Smooth muscle cell of the brain vasculature (primary cell): ENCODE measurements at regions not wholly inside any gene's neighbourhood (a gene's known extent, or its start where the extent isn't known, plus 50 kb on each side); places are given as distances from the start of the nearest gene placed in this dataset.
"Not testable (repeated sequence)": the region's sequence is repeated elsewhere in the genome, so short reads cannot be mapped to it uniquely, and the experiment has no call there.

Experiments used
- DNase-seq: peaks from one replicate; pipeline ENCODE4 v3.0.0-alpha.2; 2012; ENCODE audit warnings: low read depth, low spot score

- DNase-seq: no peak
Measured at GRCh38 chr1:219086956-219087469, 86.7 kb upstream of the LYPLAL1 start.

DNA sequence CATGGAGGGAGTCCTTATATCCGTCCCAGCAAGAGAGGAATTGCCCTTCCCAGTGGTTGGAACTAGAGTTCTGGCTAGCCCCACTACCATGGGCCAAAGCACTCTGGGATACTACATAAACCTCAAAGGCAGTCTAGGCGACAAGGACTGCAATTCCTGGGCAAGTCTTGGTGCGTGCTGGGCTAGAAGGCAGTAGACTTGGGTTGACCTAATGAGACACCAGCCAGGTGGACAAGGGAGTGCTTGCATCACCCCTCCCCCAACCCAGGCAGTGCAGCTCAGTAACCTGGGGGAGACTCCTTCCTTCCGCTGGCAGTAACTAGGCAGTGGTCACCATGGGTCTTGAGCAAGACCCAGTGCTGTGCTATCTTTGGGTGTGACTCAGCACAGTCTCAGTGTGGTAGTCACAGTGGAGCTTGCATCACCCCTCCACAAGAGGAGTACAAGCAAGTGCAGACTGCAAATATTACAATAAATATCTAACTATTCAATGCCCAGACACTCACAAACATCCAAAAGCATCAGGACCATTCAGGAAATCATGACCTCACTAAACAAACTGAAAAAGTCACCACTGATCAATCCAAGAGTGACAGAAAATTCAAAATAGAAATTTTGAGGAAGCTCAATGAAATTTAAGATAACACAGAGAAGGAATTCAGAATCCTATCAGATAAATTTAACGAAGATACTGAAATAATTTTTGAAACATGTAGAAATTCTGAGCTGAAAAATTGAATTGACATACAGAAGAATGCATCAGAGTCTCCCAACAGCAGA lies 84.7 kb upstream of the LYPLAL1 start:
- no peak for DNase-seq

- no peak for DNase-seq
Measured at GRCh38 chr1:219090607-219091006, 83.1 kb upstream of the LYPLAL1 start.

GRCh38 chr1:219092206-219092605 lies 81.5 kb upstream of the LYPLAL1 start:
- DNase-seq: no peak

GRCh38 chr1:219099307-219099706 lies 74.4 kb upstream of the LYPLAL1 start:
- no peak for DNase-seq

- DNase-seq: no peak
Measured at GRCh38 chr1:219100059-219100458, 73.6 kb upstream of the LYPLAL1 start.

DNA sequence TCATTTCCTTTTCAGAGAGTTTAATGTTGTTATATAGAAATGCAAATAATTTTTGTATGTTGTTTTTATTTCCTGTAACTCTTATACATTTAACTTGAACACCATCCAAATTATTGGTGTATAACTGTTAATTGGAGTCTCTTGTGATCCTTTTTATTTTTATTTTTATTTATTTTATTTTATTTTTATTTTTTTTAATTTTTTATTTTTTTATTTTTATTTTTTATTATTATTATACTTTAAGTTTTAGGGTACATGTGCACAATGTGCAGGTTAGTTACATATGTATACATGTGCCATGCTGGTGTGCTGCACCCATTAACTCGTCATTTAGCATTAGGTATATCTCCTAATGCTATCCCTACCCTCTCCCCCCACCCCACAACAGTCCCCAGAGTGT lies 71.2 kb upstream of the LYPLAL1 start:
- DNase-seq: not testable (repeated sequence)

GRCh38 chr1:219105893-219106292 lies 67.8 kb upstream of the LYPLAL1 start:
- DNase-seq: no peak

- DNase-seq: no peak
Measured at GRCh38 chr1:219109424-219110018, 64.2 kb upstream of the LYPLAL1 start.

- DNase-seq: no peak
Measured at GRCh38 chr1:219113261-219113660, 60.4 kb upstream of the LYPLAL1 start.

- no peak for DNase-seq
Measured at GRCh38 chr1:219114014-219114413, 59.7 kb upstream of the LYPLAL1 start.

DNA sequence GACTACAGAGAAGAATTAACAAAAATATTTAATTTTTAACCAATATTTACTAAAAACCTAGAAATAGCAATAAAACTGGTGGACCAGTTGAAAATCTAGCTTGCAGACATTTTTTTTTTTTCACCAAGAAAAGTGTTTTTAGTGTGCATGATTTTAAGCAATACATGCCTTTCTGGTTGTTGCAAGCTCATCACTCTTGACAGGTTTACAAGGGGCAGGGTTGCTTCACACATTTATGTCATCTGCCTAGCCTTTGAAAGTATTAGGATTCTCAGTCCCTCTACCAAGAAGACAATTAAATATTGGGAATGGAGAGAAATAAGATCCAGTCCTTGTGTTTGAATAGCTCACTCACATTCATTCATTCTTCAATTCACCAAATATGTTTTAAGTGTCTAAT lies 53.8 kb upstream of the LYPLAL1 start:
- no peak for DNase-seq

DNA sequence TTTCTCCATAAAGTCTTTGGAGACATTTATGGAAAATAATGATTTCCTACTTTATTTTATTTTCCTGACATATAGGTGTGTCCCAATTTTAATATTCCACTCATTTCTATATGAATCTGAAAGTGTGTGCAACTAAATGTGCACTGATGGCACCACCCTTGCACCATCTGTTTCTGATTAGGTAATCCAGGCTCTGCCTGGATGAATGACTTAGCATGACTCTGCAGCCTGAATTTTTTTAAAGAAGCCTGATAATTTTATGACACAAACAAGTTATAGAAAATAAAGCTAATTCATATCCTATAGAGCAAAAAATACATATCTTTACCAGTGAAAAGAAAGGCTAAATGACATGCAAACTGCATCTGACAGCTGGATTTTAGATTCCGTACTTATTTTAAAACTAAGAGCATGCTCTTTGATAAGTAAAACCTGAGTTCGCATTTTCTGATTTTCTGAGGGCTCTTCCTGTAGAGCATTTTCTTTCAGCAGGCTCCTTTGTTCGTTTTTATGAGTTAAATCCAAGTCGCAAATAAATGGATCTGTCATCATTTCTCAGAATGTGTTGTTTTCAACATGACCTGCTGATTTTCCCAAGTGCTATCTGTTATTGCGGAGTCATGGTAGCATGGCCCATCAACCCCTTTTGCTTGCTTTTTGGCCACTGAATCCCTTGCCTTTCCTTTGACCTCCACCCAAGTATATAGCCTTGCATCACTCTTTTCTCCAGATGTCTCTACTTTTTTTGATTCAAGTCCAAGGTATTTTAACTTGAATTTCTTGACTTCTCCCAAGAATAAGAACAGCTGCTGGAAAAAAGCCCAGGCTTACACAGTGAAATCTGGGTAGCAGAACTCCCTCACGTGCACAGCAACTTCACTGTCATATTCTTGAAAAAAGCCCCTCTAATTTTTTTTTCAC lies 52.8 kb upstream of the LYPLAL1 start:
- DNase-seq: peak; percentile 75

DNA sequence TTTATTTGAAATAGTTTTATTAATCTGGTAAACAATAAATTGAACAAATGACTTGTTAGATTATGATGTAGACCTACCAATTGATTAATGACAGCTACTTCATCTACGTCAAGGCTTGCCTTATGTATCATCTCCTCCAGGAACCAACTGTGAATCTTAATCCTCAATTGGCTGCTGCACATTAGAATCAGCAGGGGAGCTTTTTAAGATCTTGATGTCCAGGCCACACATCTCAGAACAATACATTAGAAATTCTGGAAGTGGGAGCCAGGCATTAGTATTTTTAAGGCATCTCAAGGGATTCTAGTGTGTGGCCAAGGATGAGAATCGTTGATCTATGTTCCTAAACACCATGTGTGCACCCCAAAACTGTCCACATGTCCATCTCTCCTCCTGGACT lies 52.0 kb upstream of the LYPLAL1 start:
- DNase-seq: no peak

- no peak for DNase-seq
Measured at GRCh38 chr1:219123036-219123435, 50.6 kb upstream of the LYPLAL1 start.
